Fibroblast of villous mesenchyme (primary cell): ENCODE measurements at regions not wholly inside any gene's neighbourhood (a gene's known extent, or its start where the extent isn't known, plus 50 kb on each side); places are given as distances from the start of the nearest gene placed in this dataset.
A peak's percentile ranks its signal among the peaks of the same experiment; 100 is the strongest.

ENCODE experiments used
- DNase-seq: peaks from one replicate; pipeline ENCODE4 v3.0.0-alpha.2; 2010; ENCODE audit warnings: low read depth
- H3K4me3 ChIP-seq: 2 replicates; pipeline ENCODE4 v1.5.1; 2011; ENCODE audit warnings: low read depth, mild to moderate bottlenecking, low read length
- CTCF ChIP-seq: IDR thresholded peaks from 2 replicates; pipeline ENCODE4 v1.5.1; 2012; ENCODE audit warnings: low read depth, mild to moderate bottlenecking, low read length; ENCODE audit not compliant: insufficient read depth

- TF ChIP-seq CTCF, result no peak
- H3K4me3 ChIP-seq, result no peak overlapping the region
- DNase-seq, result no peak
These were observed 163.5 kb downstream of the SDHAF3 start for GRCh38 chr7:97280950-97281349.

GRCh38 chr7:97285348-97285747, 167.8 kb downstream of the SDHAF3 start:
- DNase-seq, result no peak
- no peak for TF ChIP-seq CTCF
- H3K4me3 ChIP-seq, result no peak overlapping the region

- TF ChIP-seq CTCF, result no peak
These were observed 175.5 kb downstream of the SDHAF3 start for GRCh38 chr7:97293031-97293430.

GRCh38 chr7:97298561-97298960, 181.1 kb downstream of the SDHAF3 start:
- DNase-seq, result peak; percentile 15
- TF ChIP-seq CTCF, result no peak
- no peak overlapping the region for H3K4me3 ChIP-seq

More at GRCh38 chr7:97293031-97293430, 175.5 kb downstream of the SDHAF3 start:
- H3K4me3 ChIP-seq, result no peak overlapping the region
- DNase-seq, result no peak

GRCh38 chr7:97305589-97305988, 188.1 kb downstream of the SDHAF3 start:
- DNase-seq, result no peak
- H3K4me3 ChIP-seq, result no peak overlapping the region
- TF ChIP-seq CTCF, result no peak

- no peak for TF ChIP-seq CTCF
- no peak overlapping the region for H3K4me3 ChIP-seq
- DNase-seq, result peak; percentile 0
These were observed 190.1 kb downstream of the SDHAF3 start for GRCh38 chr7:97307521-97308108.

- DNase-seq, result no peak
- no peak for TF ChIP-seq CTCF
These were observed 196.4 kb downstream of the SDHAF3 start for GRCh38 chr7:97313900-97314299.

More at GRCh38 chr7:97313900-97314299, 196.4 kb downstream of the SDHAF3 start:
- no peak overlapping the region for H3K4me3 ChIP-seq
